GM21619 (cell line): ENCODE measurements at regions not wholly inside any gene's neighbourhood (a gene's known extent, or its start where the extent isn't known, plus 50 kb on each side); places are given as distances from the start of the nearest gene placed in this dataset.
"Not testable (repeated sequence)": the region's sequence is repeated elsewhere in the genome, so short reads cannot be mapped to it uniquely, and the experiment has no call there.

Experiments
- ATAC-seq: cut with Tn5 transposase; IDR thresholded peaks from one replicate; pipeline ENCODE4 v1.9.1; 2021; ENCODE audit not compliant: unreplicated experiment

DNA sequence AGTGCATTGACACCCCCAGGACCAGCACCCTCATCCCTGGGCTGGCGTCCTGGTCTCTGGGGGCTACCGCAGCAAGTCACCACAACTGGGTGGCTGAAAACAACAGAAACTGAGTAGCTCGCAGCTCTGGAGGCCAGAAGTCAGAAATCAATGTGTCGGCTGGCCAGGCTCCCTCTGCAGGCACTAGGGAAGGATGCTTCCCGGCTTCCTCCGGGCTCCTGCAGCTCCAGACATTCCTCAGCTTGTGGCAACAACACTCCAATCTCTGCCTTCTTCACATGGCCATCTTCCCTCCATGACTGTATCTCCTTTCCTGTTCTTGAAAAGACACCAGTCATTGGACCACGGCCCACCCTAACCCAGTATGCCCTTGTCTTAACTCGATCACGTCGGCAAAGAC lies 224.2 kb downstream of the NPHP4 start:
- ATAC-seq = no peak

GRCh38 chr1:5766996-5767395 lies 225.2 kb downstream of the NPHP4 start:
- not testable (repeated sequence) for ATAC-seq

- ATAC-seq = no peak
Measured at GRCh38 chr1:5765997-5766913, 226.0 kb downstream of the NPHP4 start.

- no peak for ATAC-seq
Measured at GRCh38 chr1:5765483-5765882, 226.7 kb downstream of the NPHP4 start.

GRCh38 chr1:5764959-5765358 lies 227.3 kb downstream of the NPHP4 start:
- no peak for ATAC-seq

- no peak for ATAC-seq
Measured at GRCh38 chr1:5764464-5764863, 227.8 kb downstream of the NPHP4 start.

- no peak for ATAC-seq
Measured at GRCh38 chr1:5763696-5764370, 228.4 kb downstream of the NPHP4 start.

DNA sequence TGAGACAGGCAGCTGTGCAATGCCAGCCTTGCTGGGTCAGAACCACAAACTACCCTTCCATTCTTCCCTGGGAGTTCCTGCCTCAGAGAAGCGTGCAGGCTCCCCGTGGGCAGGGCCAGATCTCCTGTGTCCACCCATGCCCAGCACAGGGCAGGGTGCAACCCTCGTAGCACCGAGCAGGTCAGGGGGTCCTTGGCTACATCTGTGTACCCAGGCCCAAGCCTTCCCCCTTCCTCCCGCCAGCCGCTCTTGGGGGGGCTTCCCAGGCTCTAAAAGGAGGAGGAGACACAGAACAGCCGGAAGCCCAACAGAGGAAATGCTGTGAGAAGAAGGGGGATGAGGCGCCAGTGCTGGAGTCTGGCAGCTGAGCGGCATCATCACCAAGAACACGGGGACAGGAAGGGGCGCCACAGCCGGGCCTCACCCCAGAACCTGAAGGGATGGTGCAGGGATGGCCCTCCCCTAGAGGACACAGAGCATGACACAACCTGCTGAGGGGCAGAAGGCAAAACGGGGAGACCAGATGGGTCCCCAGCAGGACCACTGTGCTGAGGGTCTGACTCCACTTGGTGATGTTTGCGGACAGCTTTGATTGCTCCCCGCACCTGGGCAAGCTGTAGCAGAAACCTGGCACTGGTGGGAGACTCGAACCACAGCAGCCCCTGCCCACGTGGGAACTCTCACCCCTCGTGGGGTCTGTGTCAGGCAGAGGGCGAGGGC lies 233.2 kb downstream of the NPHP4 start:
- no peak for ATAC-seq

GRCh38 chr1:5758000-5758858 lies 234.0 kb downstream of the NPHP4 start:
- no peak for ATAC-seq

DNA sequence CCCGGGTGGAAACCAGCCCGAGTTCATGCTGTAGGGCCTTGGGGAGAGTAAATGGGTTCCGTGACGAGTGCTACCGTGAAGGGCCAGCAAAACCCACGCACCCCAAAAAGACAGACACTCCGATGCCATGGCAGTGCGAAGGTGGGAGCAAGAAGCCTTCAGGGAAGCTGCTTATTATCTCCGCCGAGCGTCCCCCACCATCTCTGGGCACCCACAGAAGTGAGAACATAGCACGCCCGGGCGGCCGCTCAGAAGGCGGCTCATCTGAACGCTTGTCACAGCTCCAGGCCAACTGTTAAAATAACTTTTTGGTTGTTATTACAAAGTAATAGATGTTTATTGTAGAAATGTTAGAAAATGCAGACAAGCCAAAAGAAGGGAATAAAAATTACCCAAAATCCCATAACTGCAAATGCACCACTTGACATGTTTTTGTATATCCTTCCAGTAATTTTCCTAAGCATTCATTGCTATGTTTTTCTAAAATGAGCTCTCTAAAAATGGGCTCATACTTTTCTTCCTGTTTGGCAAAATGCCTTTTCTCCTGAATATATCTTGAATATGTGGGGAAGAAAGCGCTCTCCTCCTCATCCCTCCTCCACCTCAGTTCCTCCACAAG lies 234.9 kb downstream of the NPHP4 start:
- ATAC-seq = no peak

- no peak for ATAC-seq
Measured at GRCh38 chr1:5756434-5757186, 235.6 kb downstream of the NPHP4 start.

GRCh38 chr1:5755552-5756125 lies 236.6 kb downstream of the NPHP4 start:
- ATAC-seq = no peak

DNA sequence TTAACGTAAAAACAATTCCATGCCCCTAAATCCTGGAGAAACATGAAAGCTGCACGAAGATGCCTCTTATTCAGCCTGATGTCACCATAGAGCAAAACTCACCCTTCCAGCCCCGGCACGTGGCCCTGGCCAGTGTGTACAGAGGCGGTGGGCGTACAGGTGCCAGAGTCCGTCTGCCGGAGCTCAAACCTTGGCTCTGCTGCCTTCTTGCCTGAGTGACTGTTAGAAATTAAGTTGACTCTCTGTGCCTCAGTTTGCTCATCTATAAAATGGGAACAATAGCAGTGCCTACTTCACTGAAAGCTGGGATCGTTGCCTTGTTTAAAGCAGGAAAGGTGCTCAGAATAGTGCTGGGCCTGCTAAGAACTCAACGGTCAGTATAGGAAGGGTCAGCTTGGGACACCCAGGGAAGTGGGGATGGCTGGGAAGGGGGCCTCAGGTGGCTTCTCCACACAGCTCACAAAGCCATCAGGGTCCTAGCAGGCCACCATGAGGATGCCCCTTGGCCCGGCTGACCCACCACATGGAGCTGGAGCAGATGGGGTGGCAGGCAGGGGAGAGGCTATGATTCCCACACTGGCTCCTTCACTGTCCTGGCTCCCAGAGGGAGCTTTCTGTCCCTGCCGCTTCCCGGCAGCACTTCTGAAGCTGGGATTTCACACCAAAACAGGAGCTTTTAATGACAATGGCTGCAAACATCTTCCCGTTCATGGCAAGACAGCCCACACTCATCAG lies 237.2 kb downstream of the NPHP4 start:
- ATAC-seq = no peak

DNA sequence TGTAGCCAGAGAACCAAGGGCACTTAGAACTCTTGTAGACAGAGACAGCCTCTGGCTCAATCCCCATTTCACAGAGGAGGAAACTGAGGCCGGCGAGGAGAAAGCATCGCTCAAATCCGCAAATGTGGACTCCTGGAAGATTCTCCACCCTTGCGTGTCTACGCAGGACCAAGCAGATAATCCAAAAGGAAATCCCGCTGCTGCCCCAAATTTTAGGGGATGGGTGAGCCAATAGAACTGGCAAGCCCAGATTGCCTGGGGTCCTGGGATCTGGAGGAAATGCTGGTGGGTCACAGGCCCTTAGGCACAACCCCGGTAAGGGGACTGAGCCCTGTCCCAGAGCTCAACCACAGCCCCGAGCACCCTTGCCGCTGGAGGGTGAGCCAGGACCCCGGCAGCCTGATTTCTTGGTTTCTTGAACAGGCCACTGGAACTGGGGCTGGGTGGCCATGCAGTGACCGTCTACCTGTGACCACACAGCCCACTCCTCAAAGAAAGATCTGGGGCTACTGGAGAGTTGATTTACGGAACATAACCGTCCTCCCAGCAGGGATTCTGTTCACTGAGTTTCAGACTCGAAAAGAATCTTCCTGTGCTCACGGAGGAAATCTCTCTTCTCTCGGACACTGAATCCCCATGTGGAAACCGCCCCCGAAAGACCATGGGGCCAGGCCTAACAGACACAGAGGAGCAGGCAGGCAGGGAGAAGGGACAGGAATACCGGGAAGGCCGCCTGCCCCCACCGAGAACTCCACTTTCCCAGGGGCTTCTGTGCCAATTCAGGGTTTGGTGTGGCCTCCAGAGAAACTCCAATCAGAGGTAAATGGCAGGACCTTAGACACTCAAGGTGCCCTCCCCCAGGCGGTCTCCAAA lies 238.4 kb downstream of the NPHP4 start:
- no peak for ATAC-seq

GRCh38 chr1:5752746-5753548 lies 239.3 kb downstream of the NPHP4 start:
- no peak for ATAC-seq

- ATAC-seq = no peak
Measured at GRCh38 chr1:5751833-5752745, 240.1 kb downstream of the NPHP4 start.
